Muscle of leg (tissue), 3 donors: ENCODE measurements at regions not wholly inside any gene's neighbourhood (a gene's known extent, or its start where the extent isn't known, plus 50 kb on each side); places are given as distances from the start of the nearest gene placed in this dataset.

ENCODE experiments used
- DNase-seq: peaks from one replicate; pipeline ENCODE4 v3.0.0; 2013
- H3K27ac ChIP-seq: one replicate; pipeline ENCODE4 v1.5.1; 2013; ENCODE audit warnings: mild to moderate bottlenecking, low read length, control low read depth
- H3K27me3 ChIP-seq: one replicate; pipeline ENCODE4 v1.6.1; 2013; ENCODE audit warnings: low read length; ENCODE audit not compliant: control insufficient read depth, insufficient read depth
- H3K36me3 ChIP-seq: one replicate; pipeline ENCODE4 v1.6.1; 2013; ENCODE audit warnings: low read length; ENCODE audit not compliant: control insufficient read depth, insufficient read depth
- H3K4me1 ChIP-seq: one replicate; pipeline ENCODE4 v1.6.1; 2013; ENCODE audit warnings: low read length; ENCODE audit not compliant: control insufficient read depth, insufficient read depth
- H3K4me3 ChIP-seq: one replicate; pipeline ENCODE4 v1.5.1; 2013; ENCODE audit warnings: low read length, control low read depth
- H3K9me3 ChIP-seq: replicated peaks from 2 replicates; pipeline ENCODE4 v1.6.1; 2013; ENCODE audit warnings: low read depth, low read length; ENCODE audit not compliant: control insufficient read depth
- WGBS: methylation state at CpG from one replicate; pipeline ENCODE4 v1.1.5; 2013; ENCODE audit warnings: missing lambda C conversion rate; ENCODE audit not compliant: insufficient coverage; 5-methylcytosine and 5-hydroxymethylcytosine counted together

GRCh38 chr13:106852436-106852835, 284.5 kb upstream of the ARGLU1 start:
- no peaks in the 10 kb centered on the region for H3K36me3 ChIP-seq
- DNase-seq, result no peak
- H3K27me3 ChIP-seq, result no peaks in the 10 kb centered on the region
- no peak overlapping the region for H3K4me3 ChIP-seq
- H3K4me1 ChIP-seq, result no peaks in the 10 kb centered on the region
- H3K27ac ChIP-seq, result no peak overlapping the region
- no CpG with 5 or more reads among the region's 8 CpGs for WGBS
- no peaks in the 10 kb centered on the region for H3K9me3 ChIP-seq

GRCh38 chr13:106850973-106851650, 283.2 kb upstream of the ARGLU1 start:
- no peak for DNase-seq
- no peak overlapping the region for H3K4me3 ChIP-seq
- WGBS, result 63% methylated on average over 3 of the region's 7 CpGs
- no peaks in the 10 kb centered on the region for H3K4me1 ChIP-seq
- no peaks in the 10 kb centered on the region for H3K36me3 ChIP-seq
- H3K27ac ChIP-seq, result no peak overlapping the region
- no peaks in the 10 kb centered on the region for H3K9me3 ChIP-seq
- no peaks in the 10 kb centered on the region for H3K27me3 ChIP-seq

- Histone ChIP-seq H3K4me3 (no peak overlapping the region), H3K27ac (no peak overlapping the region), H3K27me3 (no peaks in the 10 kb centered on the region), H3K9me3 (no peaks in the 10 kb centered on the region), H3K36me3 (no peaks in the 10 kb centered on the region), H3K4me1 (no peaks in the 10 kb centered on the region)
- DNase-seq, result no peak
- WGBS, result 58% methylated on average over 3 of the region's 5 CpGs
These were observed 278.9 kb upstream of the ARGLU1 start for GRCh38 chr13:106846571-106847448.

- H3K9me3 ChIP-seq, result no peaks in the 10 kb centered on the region
- no CpG with 5 or more reads among the region's 4 CpGs for WGBS
- H3K36me3 ChIP-seq, result no peaks in the 10 kb centered on the region
- no peak overlapping the region for H3K4me3 ChIP-seq
- no peak overlapping the region for H3K27ac ChIP-seq
- no peak for DNase-seq
- H3K27me3 ChIP-seq, result no peaks in the 10 kb centered on the region
- H3K4me1 ChIP-seq, result no peaks in the 10 kb centered on the region
These were observed 268.4 kb upstream of the ARGLU1 start for GRCh38 chr13:106836186-106836802.

GRCh38 chr13:106835477-106835876, 267.5 kb upstream of the ARGLU1 start:
- 0% methylated on average over 1 of the region's 1 CpG for WGBS
- no peaks in the 10 kb centered on the region for H3K9me3 ChIP-seq
- H3K4me3 ChIP-seq, result no peak overlapping the region
- no peak overlapping the region for H3K27ac ChIP-seq
- H3K27me3 ChIP-seq, result no peaks in the 10 kb centered on the region
- no peaks in the 10 kb centered on the region for H3K36me3 ChIP-seq
- H3K4me1 ChIP-seq, result no peaks in the 10 kb centered on the region
- no peak for DNase-seq

- no peak for DNase-seq
- no peaks in the 10 kb centered on the region for H3K4me1 ChIP-seq
- H3K27ac ChIP-seq, result no peak overlapping the region
- 50% methylated on average over 2 of the region's 8 CpGs for WGBS
- no peak overlapping the region for H3K4me3 ChIP-seq
- no peaks in the 10 kb centered on the region for H3K36me3 ChIP-seq
- H3K27me3 ChIP-seq, result no peaks in the 10 kb centered on the region
- peaks cover 2% of the 10 kb centered on the region for H3K9me3 ChIP-seq
These were observed 254.0 kb upstream of the ARGLU1 start for GRCh38 chr13:106821979-106822378.

GRCh38 chr13:106819413-106820180, 251.7 kb upstream of the ARGLU1 start:
- DNase-seq, result peak; percentile 27
- no peaks in the 10 kb centered on the region for H3K27me3 ChIP-seq
- H3K36me3 ChIP-seq, result no peaks in the 10 kb centered on the region

GRCh38 chr13:106818971-106819370, 251.0 kb upstream of the ARGLU1 start:
- Histone ChIP-seq H3K36me3 (no peaks in the 10 kb centered on the region), H3K27ac (no peak overlapping the region), H3K27me3 (no peaks in the 10 kb centered on the region), H3K9me3 (no peaks in the 10 kb centered on the region), H3K4me3 (no peak overlapping the region), H3K4me1 (no peaks in the 10 kb centered on the region)
- no CpG with 5 or more reads among the region's 3 CpGs for WGBS
- no peak for DNase-seq

More at GRCh38 chr13:106819413-106820180, 251.7 kb upstream of the ARGLU1 start:
- H3K27ac ChIP-seq, result no peak overlapping the region
- no peaks in the 10 kb centered on the region for H3K4me1 ChIP-seq
- 67% methylated on average over 1 of the region's 6 CpGs for WGBS
- no peak overlapping the region for H3K4me3 ChIP-seq
- H3K9me3 ChIP-seq, result no peaks in the 10 kb centered on the region

GRCh38 chr13:106815545-106815944, 247.6 kb upstream of the ARGLU1 start:
- Histone ChIP-seq H3K27ac (no peak overlapping the region), H3K4me1 (no peaks in the 10 kb centered on the region), H3K27me3 (no peaks in the 10 kb centered on the region), H3K4me3 (no peak overlapping the region), H3K36me3 (no peaks in the 10 kb centered on the region), H3K9me3 (no peaks in the 10 kb centered on the region)
- no peak for DNase-seq
- WGBS, result no CpG with 5 or more reads among the region's 1 CpG

- Histone ChIP-seq H3K9me3 (no peaks in the 10 kb centered on the region), H3K4me3 (no peak overlapping the region), H3K27me3 (no peaks in the 10 kb centered on the region), H3K27ac (no peak overlapping the region), H3K36me3 (no peaks in the 10 kb centered on the region), H3K4me1 (no peaks in the 10 kb centered on the region)
- peak; percentile 75 for DNase-seq
- 20% methylated on average over 1 of the region's 1 CpG for WGBS
These were observed 246.5 kb upstream of the ARGLU1 start for GRCh38 chr13:106814463-106814862.
